ENCODE measurements at regions not wholly inside any gene's neighbourhood (a gene's known extent, or its start where the extent isn't known, plus 50 kb on each side); places are given as distances from the start of the nearest gene placed in this dataset.

GRCh38 chr1:198472997-198473396 is 67.5 kb downstream of the ATP6V1G3 start:
- Histone ChIP-seq H3K27ac (no peak overlapping the region), H3K36me3 (no peaks in the 10 kb centered on the region), H3K4me1 (ENCODE audit: control insufficient read depth in 1 of 2, low read depth in 2 of 2) (no peaks in the 10 kb centered on the region), H3K27me3 (replicated peaks; ENCODE audit: insufficient read depth) (no peaks in the 10 kb centered on the region), H3K4me3 (no peak overlapping the region), H3K9me3 (peaks cover 4% of the 10 kb centered on the region)
- TF ChIP-seq CTCF (IDR thresholded peaks at IDR 0.05) = no peak
- DNase-seq (ENCODE audit: low spot score) = no peak
- ATAC-seq (ENCODE audit: insufficient number of reproducible peaks, low FRiP score, low read depth) = no peak

GRCh38 chr1:198472119-198472518 is 68.4 kb downstream of the ATP6V1G3 start:
- no peak for DNase-seq (ENCODE audit: low spot score)
- ATAC-seq (ENCODE audit: insufficient number of reproducible peaks, low FRiP score, low read depth) = no peak
- Histone ChIP-seq H3K27me3 (replicated peaks; ENCODE audit: insufficient read depth) (no peaks in the 10 kb centered on the region), H3K36me3 (no peaks in the 10 kb centered on the region), H3K4me3 (no peak overlapping the region), H3K4me1 (ENCODE audit: control insufficient read depth in 1 of 2, low read depth in 2 of 2) (no peaks in the 10 kb centered on the region), H3K9me3 (peaks cover 4% of the 10 kb centered on the region), H3K27ac (no peak overlapping the region)
- no peak for TF ChIP-seq CTCF (IDR thresholded peaks at IDR 0.05)

GRCh38 chr1:198467907-198468306 is 72.6 kb downstream of the ATP6V1G3 start:
- ATAC-seq (ENCODE audit: insufficient number of reproducible peaks, low FRiP score, low read depth) = no peak

GRCh38 chr1:198467342-198467741 is 73.1 kb downstream of the ATP6V1G3 start:
- no peak for DNase-seq (ENCODE audit: low spot score)
- no peak for ATAC-seq (ENCODE audit: insufficient number of reproducible peaks, low FRiP score, low read depth)
- no peaks in the 10 kb centered on the region for H3K9me3 ChIP-seq
- H3K27me3 ChIP-seq (replicated peaks; ENCODE audit: insufficient read depth) = no peaks in the 10 kb centered on the region
- no peaks in the 10 kb centered on the region for H3K36me3 ChIP-seq
- no peaks in the 10 kb centered on the region for H3K4me1 ChIP-seq (ENCODE audit: control insufficient read depth in 1 of 2, low read depth in 2 of 2)
- no peak overlapping the region for H3K4me3 ChIP-seq
- TF ChIP-seq CTCF (IDR thresholded peaks at IDR 0.05) = no peak
- H3K27ac ChIP-seq = no peak overlapping the region

More at GRCh38 chr1:198467907-198468306, 72.6 kb downstream of the ATP6V1G3 start:
- Histone ChIP-seq H3K9me3 (no peaks in the 10 kb centered on the region), H3K36me3 (no peaks in the 10 kb centered on the region), H3K4me1 (ENCODE audit: control insufficient read depth in 1 of 2, low read depth in 2 of 2) (no peaks in the 10 kb centered on the region), H3K27me3 (replicated peaks; ENCODE audit: insufficient read depth) (no peaks in the 10 kb centered on the region), H3K27ac (no peak overlapping the region), H3K4me3 (no peak overlapping the region)
- no peak for DNase-seq (ENCODE audit: low spot score)
- no peak for TF ChIP-seq CTCF (IDR thresholded peaks at IDR 0.05)

GRCh38 chr1:198465201-198466144 is 75.0 kb downstream of the ATP6V1G3 start:
- H3K9me3 ChIP-seq = no peaks in the 10 kb centered on the region
- H3K4me1 ChIP-seq (ENCODE audit: control insufficient read depth in 1 of 2, low read depth in 2 of 2) = no peaks in the 10 kb centered on the region
- DNase-seq (ENCODE audit: low spot score) = no peak
- no peaks in the 10 kb centered on the region for H3K36me3 ChIP-seq
- H3K27me3 ChIP-seq (replicated peaks; ENCODE audit: insufficient read depth) = no peaks in the 10 kb centered on the region
- H3K27ac ChIP-seq = no peak overlapping the region
- peak; percentile 47 for TF ChIP-seq CTCF (IDR thresholded peaks at IDR 0.05)
- no peak for ATAC-seq (ENCODE audit: insufficient number of reproducible peaks, low FRiP score, low read depth)
- no peak overlapping the region for H3K4me3 ChIP-seq

Data from thoracic aorta (tissue), 2 donors.